Liver (tissue), 8 donors: ENCODE measurements at regions not wholly inside any gene's neighbourhood (a gene's known extent, or its start where the extent isn't known, plus 50 kb on each side); places are given as distances from the start of the nearest gene placed in this dataset.

Source experiments
- DNase-seq: peaks from one replicate; pipeline ENCODE4 v3.0.0-alpha.2; 2017; ENCODE audit warnings: low spot score
- H3K27ac ChIP-seq, 2 donors: one replicate each; pipeline ENCODE4 v1.7.0; 2013; ENCODE audit warnings: inconsistent platforms in 2 of 2, low read length in 2 of 2, control low read depth in 1 of 2, low read depth in 1 of 2, mild to moderate bottlenecking in 1 of 2
- H3K27me3 ChIP-seq, 4 donors: one replicate each; pipeline versions ENCODE4 v1.6.1 to v1.7.0; 2013; ENCODE audit warnings: low read length in 3 of 4, inconsistent platforms in 1 of 4, mild to moderate bottlenecking in 1 of 4, moderate library complexity in 1 of 4; ENCODE audit not compliant: control insufficient read depth in 4 of 4, insufficient read depth in 4 of 4
- H3K36me3 ChIP-seq, 4 donors: one replicate each; pipeline versions ENCODE4 v1.6.1 to v1.7.0; 2013; ENCODE audit warnings: low read length in 3 of 4, mild to moderate bottlenecking in 3 of 4, low read depth in 1 of 4, moderate library complexity in 1 of 4; ENCODE audit not compliant: control insufficient read depth in 4 of 4, insufficient read depth in 3 of 4
- H3K4me1 ChIP-seq, 4 donors: one replicate each; pipeline versions ENCODE4 v1.6.1 to v1.7.0; 2013; ENCODE audit warnings: low read length in 3 of 4, mild to moderate bottlenecking in 3 of 4, moderate library complexity in 1 of 4; ENCODE audit not compliant: control insufficient read depth in 4 of 4, insufficient read depth in 4 of 4
- H3K4me3 ChIP-seq, 3 donors: one replicate each; pipeline versions ENCODE4 v1.6.1 to v1.7.0; 2013; ENCODE audit warnings: low read length in 3 of 3, control low read depth in 1 of 3, low read depth in 1 of 3, mild to moderate bottlenecking in 1 of 3
- H3K9ac ChIP-seq, 2 donors: one replicate each; pipeline ENCODE4 v1.7.0; 2013; ENCODE audit warnings: low read length in 2 of 2, mild to moderate bottlenecking in 2 of 2, moderate library complexity in 2 of 2, control low read depth in 1 of 2, low read depth in 1 of 2
- H3K9me3 ChIP-seq, 4 donors: one replicate each; pipeline versions ENCODE4 v1.6.1 to v1.7.0; 2013; ENCODE audit warnings: low read length in 3 of 4; ENCODE audit not compliant: control insufficient read depth in 4 of 4
- ATF3 ChIP-seq: IDR thresholded peaks from 2 replicates; pipeline ENCODE4 v1.6.1; 2016; ENCODE audit warnings: antibody characterized with exemption
- CTCF ChIP-seq: fragments of 150-350 bp; IDR thresholded peaks from 2 replicates; pipeline ENCODE4 v1.5.1; 2017; ENCODE audit warnings: improper control_type of control experiment, low read depth, low read length; ENCODE audit not compliant: missing input control
- EGR1 ChIP-seq, 2 donors: IDR thresholded peaks; 2 replicates each; pipeline ENCODE4 v1.6.1; 2016 to 2018; ENCODE audit warnings: antibody characterized with exemption in 2 of 2, low read depth in 2 of 2
- FOXA1 ChIP-seq: IDR thresholded peaks from 2 replicates; pipeline ENCODE4 v1.6.1; 2016; ENCODE audit warnings: antibody characterized with exemption
- FOXA2 ChIP-seq: IDR thresholded peaks from 2 replicates; pipeline ENCODE4 v1.6.1; 2016; ENCODE audit warnings: antibody characterized with exemption
- GABPA ChIP-seq, 2 donors: IDR thresholded peaks in 1 of 2; conservative IDR thresholded peaks in 1 of 2; 2 replicates each; pipeline ENCODE4 v1.6.1; 2016; ENCODE audit warnings: antibody characterized with exemption in 2 of 2, mild to moderate bottlenecking in 1 of 2, moderate library complexity in 1 of 2
- HNF4A ChIP-seq, 2 donors: conservative IDR thresholded peaks; 2 replicates each; pipeline ENCODE4 v1.6.1; 2016; ENCODE audit warnings: antibody characterized with exemption in 2 of 2, mild to moderate bottlenecking in 2 of 2
- HNF4G ChIP-seq: IDR thresholded peaks from 2 replicates; pipeline ENCODE4 v1.6.1; 2016; ENCODE audit warnings: antibody characterized with exemption
- JUND ChIP-seq, 2 donors: IDR thresholded peaks; 2 replicates each; pipeline ENCODE4 v1.6.1; 2016; ENCODE audit warnings: antibody characterized with exemption in 2 of 2
- MAX ChIP-seq: IDR thresholded peaks from 2 replicates; pipeline ENCODE4 v1.6.1; 2016; ENCODE audit warnings: antibody characterized with exemption
- NR2F2 ChIP-seq: IDR thresholded peaks from 2 replicates; pipeline ENCODE4 v1.6.1; 2016; ENCODE audit warnings: antibody characterized with exemption
- RAD21 ChIP-seq, 2 donors: IDR thresholded peaks; 2 replicates each; pipeline ENCODE4 v1.6.1; 2016; ENCODE audit warnings: antibody characterized with exemption in 2 of 2, mild to moderate bottlenecking in 2 of 2
- REST ChIP-seq: IDR thresholded peaks from 2 replicates; pipeline ENCODE4 v1.6.1; 2016; ENCODE audit warnings: antibody characterized with exemption, mild to moderate bottlenecking
- RXRA ChIP-seq, 2 donors: IDR thresholded peaks; 2 replicates each; pipeline ENCODE4 v1.6.1; 2017 to 2018; ENCODE audit warnings: antibody characterized with exemption in 2 of 2, mild to moderate bottlenecking in 1 of 2
- SP1 ChIP-seq: IDR thresholded peaks from 2 replicates; pipeline ENCODE4 v1.6.1; 2018; ENCODE audit warnings: antibody characterized with exemption, mild to moderate bottlenecking
- TAF1 ChIP-seq: conservative IDR thresholded peaks from 2 replicates; pipeline ENCODE4 v1.6.1; 2016; ENCODE audit warnings: antibody characterized with exemption, mild to moderate bottlenecking
- YY1 ChIP-seq: IDR thresholded peaks from 2 replicates; pipeline ENCODE4 v1.6.1; 2016; ENCODE audit warnings: antibody characterized with exemption, mild to moderate bottlenecking
- ZBTB33 ChIP-seq: IDR thresholded peaks from 2 replicates; pipeline ENCODE4 v1.6.1; 2016; ENCODE audit warnings: antibody characterized with exemption
- WGBS: extraction: QIAGEN DNeasy Blood & Tissue Kit; methylation state at CpG from one replicate; pipeline ENCODE4 v1.1.7; 2013; 5-methylcytosine and 5-hydroxymethylcytosine counted together
- donor health status: healthy.
- donor health status: healthy.
- donor health status: healthy.
- donor health status: healthy.
- donor health status: healthy.

- no peaks in the 10 kb centered on the region for H3K27me3 ChIP-seq
- DNase-seq = no peak
- no peak overlapping the region for H3K4me3 ChIP-seq
- H3K27ac ChIP-seq = no peak overlapping the region
- TF ChIP-seq GABPA (IDR thresholded peaks at IDR 0.05 in 1 of 2, conservative IDR thresholded peaks at IDR 0.05 in 1 of 2) = no peak
- TF ChIP-seq TAF1 = no peak
- TF ChIP-seq JUND (IDR thresholded peaks at IDR 0.05) = no peak
- no peak for TF ChIP-seq FOXA2
- TF ChIP-seq RAD21 (IDR thresholded peaks at IDR 0.05) = no peak
- no peak for TF ChIP-seq HNF4A (conservative IDR thresholded peaks at IDR 0.05)
- no peak for TF ChIP-seq ATF3
- no peak for TF ChIP-seq FOXA1
- no peak for TF ChIP-seq YY1
- no peak for TF ChIP-seq NR2F2
- no peak for TF ChIP-seq ZBTB33
- no peak for TF ChIP-seq REST
- no peak for TF ChIP-seq CTCF
- no peak for TF ChIP-seq SP1
- no peak for TF ChIP-seq EGR1 (IDR thresholded peaks at IDR 0.05; ENCODE audit: low read depth in 2 of 2)
- no peak for TF ChIP-seq MAX
- TF ChIP-seq RXRA (IDR thresholded peaks at IDR 0.05) = no peak
- TF ChIP-seq HNF4G = no peak
- no peak overlapping the region for H3K9ac ChIP-seq
- no peaks in the 10 kb centered on the region for H3K9me3 ChIP-seq
- H3K36me3 ChIP-seq = no peaks in the 10 kb centered on the region
- 72% methylated on average over 2 of the region's 2 CpGs for WGBS
- H3K4me1 ChIP-seq = no peaks in the 10 kb centered on the region
These were observed 731.1 kb upstream of the LUZP2 start for GRCh38 chr11:23765682-23766252.
